H9 (cell line): ENCODE measurements at regions not wholly inside any gene's neighbourhood (a gene's known extent, or its start where the extent isn't known, plus 50 kb on each side); places are given as distances from the start of the nearest gene placed in this dataset.

ENCODE experiments used
- DNase-seq: peaks from one replicate; pipeline ENCODE4 v3.0.0-alpha.2; 2017
- H2AFZ ChIP-seq: one replicate; pipeline ENCODE4 v1.6.1; 2013; ENCODE audit warnings: mild to moderate bottlenecking, low read length, control low read depth, moderate library complexity
- H2AK5ac ChIP-seq: 2 replicates; pipeline ENCODE4 v1.6.1; 2013; ENCODE audit warnings: low read length, control low read depth, mixed read lengths; ENCODE audit not compliant: insufficient read length
- H2BK120ac ChIP-seq: one replicate; pipeline ENCODE4 v1.6.1; 2013; ENCODE audit warnings: low read depth, mild to moderate bottlenecking, low read length, control low read depth, inconsistent platforms; ENCODE audit not compliant: poor library complexity, severe bottlenecking
- H2BK12ac ChIP-seq: 2 replicates; pipeline ENCODE4 v1.6.1; 2013; ENCODE audit warnings: low read length, control low read depth, mixed read lengths, low read depth; ENCODE audit not compliant: insufficient read length
- H2BK15ac ChIP-seq: 2 replicates; pipeline ENCODE4 v1.6.1; 2013; ENCODE audit warnings: low read depth, low read length, control low read depth
- H2BK20ac ChIP-seq: one replicate; pipeline ENCODE4 v1.6.1; 2013; ENCODE audit warnings: low read depth, mild to moderate bottlenecking, low read length, control low read depth, inconsistent platforms; ENCODE audit not compliant: poor library complexity, severe bottlenecking
- H2BK5ac ChIP-seq: 2 replicates; pipeline ENCODE4 v1.6.1; 2013; ENCODE audit warnings: low read length, control low read depth, mixed read lengths; ENCODE audit not compliant: insufficient read length
- H3K14ac ChIP-seq: 2 replicates; pipeline ENCODE4 v1.6.1; 2013; ENCODE audit warnings: low read length, control low read depth; ENCODE audit not compliant: insufficient read depth
- H3K18ac ChIP-seq: 2 replicates; pipeline ENCODE4 v1.6.1; 2013; ENCODE audit warnings: low read depth, mild to moderate bottlenecking, mixed read lengths, low read length, control low read depth; ENCODE audit not compliant: insufficient read length
- H3K23ac ChIP-seq: 2 replicates; pipeline ENCODE4 v1.6.1; 2013; ENCODE audit warnings: low read length, control low read depth, mixed read lengths, low read depth; ENCODE audit not compliant: insufficient read length
- H3K23me2 ChIP-seq: 2 replicates; pipeline ENCODE4 v1.6.1; 2013; ENCODE audit warnings: low read depth, mild to moderate bottlenecking, mixed read lengths, low read length, control low read depth; ENCODE audit not compliant: insufficient read length, poor library complexity, severe bottlenecking
- H3K27ac ChIP-seq: 2 replicates; pipeline ENCODE4 v1.5.1; 2013; ENCODE audit warnings: low read length, control low read depth, mixed read lengths, low read depth; ENCODE audit not compliant: insufficient read length
- H3K27me3 ChIP-seq: 2 replicates; pipeline ENCODE4 v1.6.1; 2013; ENCODE audit warnings: low read length, control low read depth, inconsistent platforms; ENCODE audit not compliant: insufficient read depth
- H3K4ac ChIP-seq: 2 replicates; pipeline ENCODE4 v1.6.1; 2013; ENCODE audit warnings: low read depth, mild to moderate bottlenecking, control low read depth, inconsistent platforms, low read length, moderate library complexity
- H3K4me1 ChIP-seq: 2 replicates; pipeline ENCODE4 v1.6.1; 2013; ENCODE audit warnings: low read length, control low read depth, inconsistent platforms; ENCODE audit not compliant: insufficient read depth
- H3K4me2 ChIP-seq: 2 replicates; pipeline ENCODE4 v1.6.1; 2013; ENCODE audit warnings: low read length, control low read depth, mixed read lengths; ENCODE audit not compliant: insufficient read length, insufficient read depth
- H3K56ac ChIP-seq: 2 replicates; pipeline ENCODE4 v1.6.1; 2013; ENCODE audit warnings: low read depth, mild to moderate bottlenecking, mixed read lengths, low read length, control low read depth; ENCODE audit not compliant: insufficient read length
- H3K79me1 ChIP-seq: 2 replicates; pipeline ENCODE4 v1.6.1; 2013; ENCODE audit warnings: low read depth, mild to moderate bottlenecking, moderate library complexity, low read length, control low read depth, inconsistent platforms; ENCODE audit not compliant: insufficient read depth, poor library complexity, severe bottlenecking
- H3K79me2 ChIP-seq: 2 replicates; pipeline ENCODE4 v1.6.1; 2013; ENCODE audit warnings: low read length, control low read depth, inconsistent platforms; ENCODE audit not compliant: insufficient read depth
- H3K9ac ChIP-seq: 2 replicates; pipeline ENCODE4 v1.6.1; 2013; ENCODE audit warnings: low read length, control low read depth, mixed read lengths; ENCODE audit not compliant: insufficient read length; ENCODE audit errors: extremely low read depth
- H3K9me3 ChIP-seq: one replicate; pipeline ENCODE4 v1.6.1; 2013; ENCODE audit warnings: low read depth, low read length, inconsistent platforms; ENCODE audit not compliant: control insufficient read depth
- H3T11ph ChIP-seq: one replicate; pipeline ENCODE4 v1.6.1; 2013; ENCODE audit warnings: mild to moderate bottlenecking, low read length, control low read depth, inconsistent platforms
- H4K20me1 ChIP-seq: one replicate; pipeline ENCODE4 v1.6.1; 2013; ENCODE audit not compliant: control insufficient read depth, insufficient read length, insufficient read depth
- H4K5ac ChIP-seq: 2 replicates; pipeline ENCODE4 v1.6.1; 2013; ENCODE audit warnings: low read depth, mild to moderate bottlenecking, mixed read lengths, low read length, control low read depth; ENCODE audit not compliant: insufficient read length
- H4K8ac ChIP-seq: replicated peaks from 2 replicates; pipeline ENCODE4 v1.6.1; 2013; ENCODE audit warnings: low read length, control low read depth, mixed read lengths, low read depth; ENCODE audit not compliant: insufficient read length
- H4K91ac ChIP-seq: 2 replicates; pipeline ENCODE4 v1.6.1; 2013; ENCODE audit warnings: low read depth, mild to moderate bottlenecking, moderate library complexity, mixed read lengths, low read length, control low read depth; ENCODE audit not compliant: insufficient read length
- H3K27ac Mint-ChIP-seq, 3 experiments: 2 replicates in 2 of 3; 3 replicates in 1 of 3; pipeline ENCODE4 v1.8.0; 2020 to 2021; ENCODE audit warnings: mixed read lengths in 3 of 3, mild to moderate bottlenecking in 1 of 3, moderate library complexity in 1 of 3
- H3K27me3 Mint-ChIP-seq: 2 replicates; pipeline ENCODE4 v1.8.0; 2021; ENCODE audit warnings: low read depth, mild to moderate bottlenecking, moderate library complexity, mixed read lengths
- H3K36me3 Mint-ChIP-seq, 3 experiments: 2 replicates in 2 of 3; 3 replicates in 1 of 3; pipeline ENCODE4 v1.8.0; 2020 to 2021; ENCODE audit warnings: low read depth in 3 of 3, mixed read lengths in 3 of 3; ENCODE audit not compliant: insufficient read depth in 1 of 3
- H3K4me1 Mint-ChIP-seq, 2 experiments: 2 replicates each; pipeline ENCODE4 v1.8.0; 2020; ENCODE audit warnings: mixed read lengths in 2 of 2
- H3K4me3 Mint-ChIP-seq, 2 experiments: 2 replicates in 1 of 2; 3 replicates in 1 of 2; pipeline ENCODE4 v1.8.0; 2020 to 2021; ENCODE audit warnings: mild to moderate bottlenecking in 2 of 2, mixed read lengths in 2 of 2, moderate library complexity in 1 of 2
- H3K9me3 Mint-ChIP-seq, 2 experiments: 2 replicates in 1 of 2; 3 replicates in 1 of 2; pipeline ENCODE4 v1.8.0; 2020; ENCODE audit warnings: mild to moderate bottlenecking in 2 of 2, mixed read lengths in 2 of 2, moderate library complexity in 1 of 2
- WGBS: extraction: QIAGEN DNeasy Blood & Tissue Kit; methylation state at CpG from one replicate; pipeline ENCODE4 v1.1.7; 2013; ENCODE audit warnings: missing lambda C conversion rate, low lambda C conversion rate, mixed read lengths; ENCODE audit not compliant: insufficient read length; ENCODE audit errors: extremely low coverage; 5-methylcytosine and 5-hydroxymethylcytosine counted together
- TF ChIP-seq, protein P1 (sequence below): fragments of 200-600 bp; sonication (generic); conservative IDR thresholded peaks from 3 replicates; pipeline ENCODE4 v1.8.0; 2021; ENCODE audit warnings: antibody characterized with exemption, mild to moderate bottlenecking

DNA sequence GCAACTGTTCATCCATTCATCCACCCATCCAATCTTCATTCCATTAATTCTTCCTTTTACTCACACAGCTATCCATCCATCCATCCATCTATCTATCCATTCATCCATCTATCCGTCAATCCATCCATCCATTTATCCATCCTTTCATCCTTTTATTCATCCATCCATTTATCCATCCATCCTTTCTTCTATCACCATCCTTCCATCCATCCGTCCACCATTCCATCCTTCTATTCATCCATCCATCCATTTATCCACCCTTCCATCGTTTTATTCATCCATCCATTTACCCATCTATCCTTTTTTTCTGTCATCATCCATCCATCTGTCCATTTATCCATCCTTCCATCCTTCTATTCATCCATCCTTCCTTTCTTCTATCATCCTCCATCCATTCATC, 73.0 kb upstream of the FOXF1 start:
- no peaks in the 10 kb centered on the region for H3K79me1 ChIP-seq
- no peak overlapping the region for H2BK120ac ChIP-seq
- Mint-ChIP-seq H3K4me3 (no peak overlapping the region; a peak in 1 of 5 replicates), H3K27me3 (peaks cover 49% of the 10 kb centered on the region), H3K27ac (no peak overlapping the region), H3K4me1 (peaks cover 0 to 3% of the 10 kb centered on the region in 2 experiments; a peak in 2 of 4 replicates), H3K9me3 (no peaks in the 10 kb centered on the region), H3K36me3 (no peaks in the 10 kb centered on the region)
- H2AFZ ChIP-seq, result no peak overlapping the region
- no peak overlapping the region for H3K18ac ChIP-seq
- H2BK12ac ChIP-seq, result no peak overlapping the region
- no peak overlapping the region for H3K4me2 ChIP-seq
- H3K23ac ChIP-seq, result no peak overlapping the region
- H2BK5ac ChIP-seq, result no peak overlapping the region
- no peak overlapping the region for H2BK15ac ChIP-seq
- 100% methylated on average over 3 of the region's 3 CpGs for WGBS
- no peak overlapping the region for H4K8ac ChIP-seq
- no peaks in the 10 kb centered on the region for H3K9me3 ChIP-seq
- no peak overlapping the region for H2AK5ac ChIP-seq
- H3K4me1 ChIP-seq, result no peaks in the 10 kb centered on the region
- DNase-seq, result no peak
- H3K9ac ChIP-seq, result no peak overlapping the region
- H3K14ac ChIP-seq, result no peak overlapping the region
- TF ChIP-seq, protein P1, sequence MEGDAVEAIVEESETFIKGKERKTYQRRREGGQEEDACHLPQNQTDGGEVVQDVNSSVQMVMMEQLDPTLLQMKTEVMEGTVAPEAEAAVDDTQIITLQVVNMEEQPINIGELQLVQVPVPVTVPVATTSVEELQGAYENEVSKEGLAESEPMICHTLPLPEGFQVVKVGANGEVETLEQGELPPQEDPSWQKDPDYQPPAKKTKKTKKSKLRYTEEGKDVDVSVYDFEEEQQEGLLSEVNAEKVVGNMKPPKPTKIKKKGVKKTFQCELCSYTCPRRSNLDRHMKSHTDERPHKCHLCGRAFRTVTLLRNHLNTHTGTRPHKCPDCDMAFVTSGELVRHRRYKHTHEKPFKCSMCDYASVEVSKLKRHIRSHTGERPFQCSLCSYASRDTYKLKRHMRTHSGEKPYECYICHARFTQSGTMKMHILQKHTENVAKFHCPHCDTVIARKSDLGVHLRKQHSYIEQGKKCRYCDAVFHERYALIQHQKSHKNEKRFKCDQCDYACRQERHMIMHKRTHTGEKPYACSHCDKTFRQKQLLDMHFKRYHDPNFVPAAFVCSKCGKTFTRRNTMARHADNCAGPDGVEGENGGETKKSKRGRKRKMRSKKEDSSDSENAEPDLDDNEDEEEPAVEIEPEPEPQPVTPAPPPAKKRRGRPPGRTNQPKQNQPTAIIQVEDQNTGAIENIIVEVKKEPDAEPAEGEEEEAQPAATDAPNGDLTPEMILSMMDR, result no peak
- H4K91ac ChIP-seq, result no peak overlapping the region
- no peaks in the 10 kb centered on the region for H3K23me2 ChIP-seq
- no peaks in the 10 kb centered on the region for H4K20me1 ChIP-seq
- H3K79me2 ChIP-seq, result no peaks in the 10 kb centered on the region
- H3K56ac ChIP-seq, result no peak overlapping the region
- no peak overlapping the region for H4K5ac ChIP-seq
- H3K27ac ChIP-seq, result no peak overlapping the region
- no peak overlapping the region for H3K4ac ChIP-seq
- H3T11ph ChIP-seq, result no peak overlapping the region
- no peaks in the 10 kb centered on the region for H3K27me3 ChIP-seq
- H2BK20ac ChIP-seq, result no peak overlapping the region
